ENCODE measurements at regions not wholly inside any gene's neighbourhood (a gene's known extent, or its start where the extent isn't known, plus 50 kb on each side); places are given as distances from the start of the nearest gene placed in this dataset.

DNA sequence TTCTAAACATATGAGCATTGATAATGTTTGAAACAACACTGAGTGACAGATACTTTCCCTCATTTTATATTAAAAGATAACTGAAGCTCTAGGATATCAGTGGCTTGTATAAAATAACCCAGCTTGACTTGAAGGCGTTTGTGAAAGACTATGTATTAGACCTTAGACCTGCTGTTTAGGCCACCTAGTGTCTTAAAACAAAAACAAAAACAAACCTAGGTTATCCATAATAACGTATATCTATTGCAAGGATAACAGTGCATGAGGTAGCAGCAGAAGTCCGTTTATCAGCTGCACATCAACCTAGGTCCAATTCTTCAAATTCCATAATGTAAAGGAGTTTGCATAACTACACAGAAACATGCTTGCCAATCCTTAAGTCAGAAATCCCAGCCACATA lies 79.5 kb upstream of the MAP2 start:
- Histone ChIP-seq H3K4me3 (no peak overlapping the region), H3K9me3 (ENCODE audit: low read depth, low read length) (no peaks in the 10 kb centered on the region), H3K9ac (ENCODE audit: insufficient read length) (no peak overlapping the region), H3K27ac (no peak overlapping the region), H3K36me3 (ENCODE audit: insufficient read depth, low read length) (no peaks in the 10 kb centered on the region)
- TF ChIP-seq FOXP2 (optimal IDR thresholded peaks at IDR 0.05; ENCODE audit: control extremely low read depth, extremely low read length, insufficient read depth) (no peak), POLR2AphosphoS5 (IDR thresholded peaks at IDR 0.05; ENCODE audit: borderline replicate concordance, low read depth, low read length) (no peak), EZH2 (IDR thresholded peaks at IDR 0.05) (no peak)
- no peak for DNase-seq (ENCODE audit: low read depth, low spot score)

- no peaks in the 10 kb centered on the region for H3K9me3 ChIP-seq (ENCODE audit: low read depth, low read length)
- H3K27ac ChIP-seq: peak overlapping the region; percentile 63
- H3K36me3 ChIP-seq (ENCODE audit: insufficient read depth, low read length): no peaks in the 10 kb centered on the region
- no peak overlapping the region for H3K9ac ChIP-seq (ENCODE audit: insufficient read length)
- peak; percentile 34 for DNase-seq (ENCODE audit: low read depth, low spot score)
- TF ChIP-seq FOXP2 (optimal IDR thresholded peaks at IDR 0.05; ENCODE audit: control extremely low read depth, extremely low read length, insufficient read depth) (no peak), POLR2AphosphoS5 (IDR thresholded peaks at IDR 0.05; ENCODE audit: borderline replicate concordance, low read depth, low read length) (no peak), EZH2 (IDR thresholded peaks at IDR 0.05) (no peak)
- peak overlapping the region; percentile 42; the same call in 1 of the 2 replicates for H3K4me3 ChIP-seq
These were observed 75.4 kb upstream of the MAP2 start for GRCh38 chr2:209348433-209348832.

- Histone ChIP-seq H3K9me3 (ENCODE audit: low read depth, low read length) (no peaks in the 10 kb centered on the region), H3K27ac (no peak overlapping the region), H3K4me3 (no peak overlapping the region), H3K9ac (ENCODE audit: insufficient read length) (no peak overlapping the region), H3K36me3 (ENCODE audit: insufficient read depth, low read length) (no peaks in the 10 kb centered on the region)
- no peak for DNase-seq (ENCODE audit: low read depth, low spot score)
- TF ChIP-seq POLR2AphosphoS5 (IDR thresholded peaks at IDR 0.05; ENCODE audit: borderline replicate concordance, low read depth, low read length): no peak
- no peak for TF ChIP-seq EZH2 (IDR thresholded peaks at IDR 0.05)
- no peak for TF ChIP-seq FOXP2 (optimal IDR thresholded peaks at IDR 0.05; ENCODE audit: control extremely low read depth, extremely low read length, insufficient read depth)
These were observed 72.2 kb upstream of the MAP2 start for GRCh38 chr2:209351636-209352035.

DNA sequence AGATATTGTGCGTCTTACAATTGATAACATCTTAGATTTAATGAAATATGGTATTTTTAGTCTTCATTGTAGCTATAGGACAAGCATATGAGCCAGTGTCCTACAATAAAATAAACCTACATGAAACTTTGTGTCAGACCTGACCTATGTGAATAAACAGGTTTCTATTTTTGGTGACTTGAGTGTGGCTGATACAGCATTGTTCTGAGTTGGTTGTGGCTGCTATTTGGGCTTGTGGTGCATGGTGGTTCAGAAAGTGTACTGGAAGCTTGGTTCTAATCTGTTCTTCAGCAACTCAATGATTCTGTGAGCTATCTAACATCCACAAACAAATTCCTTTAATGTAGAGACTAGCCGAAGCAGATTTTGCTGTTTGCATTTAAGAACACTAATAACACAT lies 64.9 kb upstream of the MAP2 start:
- no peaks in the 10 kb centered on the region for H3K36me3 ChIP-seq (ENCODE audit: insufficient read depth, low read length)
- no peaks in the 10 kb centered on the region for H3K9me3 ChIP-seq (ENCODE audit: low read depth, low read length)
- no peak overlapping the region for H3K4me3 ChIP-seq
- TF ChIP-seq EZH2 (IDR thresholded peaks at IDR 0.05) (no peak), POLR2AphosphoS5 (IDR thresholded peaks at IDR 0.05; ENCODE audit: borderline replicate concordance, low read depth, low read length) (no peak), FOXP2 (optimal IDR thresholded peaks at IDR 0.05; ENCODE audit: control extremely low read depth, extremely low read length, insufficient read depth) (no peak)
- H3K9ac ChIP-seq (ENCODE audit: insufficient read length): no peak overlapping the region
- H3K27ac ChIP-seq: no peak overlapping the region
- DNase-seq (ENCODE audit: low read depth, low spot score): no peak

GRCh38 chr2:209367075-209367747 lies 56.6 kb upstream of the MAP2 start:
- no peak for DNase-seq (ENCODE audit: low read depth, low spot score)
- no peak overlapping the region for H3K9ac ChIP-seq (ENCODE audit: insufficient read length)
- no peaks in the 10 kb centered on the region for H3K9me3 ChIP-seq (ENCODE audit: low read depth, low read length)
- no peak overlapping the region for H3K27ac ChIP-seq
- no peaks in the 10 kb centered on the region for H3K36me3 ChIP-seq (ENCODE audit: insufficient read depth, low read length)
- TF ChIP-seq FOXP2 (optimal IDR thresholded peaks at IDR 0.05; ENCODE audit: control extremely low read depth, extremely low read length, insufficient read depth): no peak
- no peak for TF ChIP-seq POLR2AphosphoS5 (IDR thresholded peaks at IDR 0.05; ENCODE audit: borderline replicate concordance, low read depth, low read length)
- no peak for TF ChIP-seq EZH2 (IDR thresholded peaks at IDR 0.05)
- H3K4me3 ChIP-seq: no peak overlapping the region

GRCh38 chr2:209368406-209368805 lies 55.4 kb upstream of the MAP2 start:
- Histone ChIP-seq H3K4me3 (no peak overlapping the region), H3K9me3 (ENCODE audit: low read depth, low read length) (no peaks in the 10 kb centered on the region), H3K27ac (no peak overlapping the region), H3K36me3 (ENCODE audit: insufficient read depth, low read length) (no peaks in the 10 kb centered on the region), H3K9ac (ENCODE audit: insufficient read length) (no peak overlapping the region)
- DNase-seq (ENCODE audit: low read depth, low spot score): no peak
- TF ChIP-seq EZH2 (IDR thresholded peaks at IDR 0.05) (no peak), FOXP2 (optimal IDR thresholded peaks at IDR 0.05; ENCODE audit: control extremely low read depth, extremely low read length, insufficient read depth) (no peak), POLR2AphosphoS5 (IDR thresholded peaks at IDR 0.05; ENCODE audit: borderline replicate concordance, low read depth, low read length) (no peak)

GRCh38 chr2:209368914-209369313 lies 54.9 kb upstream of the MAP2 start:
- no peaks in the 10 kb centered on the region for H3K36me3 ChIP-seq (ENCODE audit: insufficient read depth, low read length)
- H3K27ac ChIP-seq: no peak overlapping the region
- no peak for DNase-seq (ENCODE audit: low read depth, low spot score)
- no peaks in the 10 kb centered on the region for H3K9me3 ChIP-seq (ENCODE audit: low read depth, low read length)
- no peak overlapping the region for H3K9ac ChIP-seq (ENCODE audit: insufficient read length)
- no peak overlapping the region for H3K4me3 ChIP-seq
- TF ChIP-seq FOXP2 (optimal IDR thresholded peaks at IDR 0.05; ENCODE audit: control extremely low read depth, extremely low read length, insufficient read depth): no peak
- no peak for TF ChIP-seq POLR2AphosphoS5 (IDR thresholded peaks at IDR 0.05; ENCODE audit: borderline replicate concordance, low read depth, low read length)
- no peak for TF ChIP-seq EZH2 (IDR thresholded peaks at IDR 0.05)

DNA sequence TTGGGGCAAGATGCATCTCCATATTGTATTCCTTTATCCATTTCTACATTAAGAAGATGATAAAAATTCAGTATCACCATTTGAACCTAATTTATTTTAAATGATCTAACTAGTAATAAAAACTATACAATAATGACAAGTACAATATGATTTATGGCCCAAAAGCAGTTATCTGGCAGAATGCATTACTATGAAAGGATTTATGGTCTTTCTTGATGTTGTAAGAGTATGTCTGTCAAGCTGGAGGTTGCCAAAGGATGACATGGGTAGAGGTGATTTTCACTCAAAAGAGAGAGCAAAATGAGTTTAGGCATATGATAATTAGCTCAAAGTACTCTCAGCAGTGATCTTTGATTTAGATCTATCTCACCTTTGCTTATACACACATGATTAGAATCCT lies 54.2 kb upstream of the MAP2 start:
- H3K9me3 ChIP-seq (ENCODE audit: low read depth, low read length): no peaks in the 10 kb centered on the region
- no peak for DNase-seq (ENCODE audit: low read depth, low spot score)
- no peak for TF ChIP-seq POLR2AphosphoS5 (IDR thresholded peaks at IDR 0.05; ENCODE audit: borderline replicate concordance, low read depth, low read length)
- no peak for TF ChIP-seq EZH2 (IDR thresholded peaks at IDR 0.05)
- TF ChIP-seq FOXP2 (optimal IDR thresholded peaks at IDR 0.05; ENCODE audit: control extremely low read depth, extremely low read length, insufficient read depth): no peak
- no peak overlapping the region for H3K27ac ChIP-seq
- no peak overlapping the region for H3K4me3 ChIP-seq
- H3K9ac ChIP-seq (ENCODE audit: insufficient read length): no peak overlapping the region
- no peaks in the 10 kb centered on the region for H3K36me3 ChIP-seq (ENCODE audit: insufficient read depth, low read length)

DNA sequence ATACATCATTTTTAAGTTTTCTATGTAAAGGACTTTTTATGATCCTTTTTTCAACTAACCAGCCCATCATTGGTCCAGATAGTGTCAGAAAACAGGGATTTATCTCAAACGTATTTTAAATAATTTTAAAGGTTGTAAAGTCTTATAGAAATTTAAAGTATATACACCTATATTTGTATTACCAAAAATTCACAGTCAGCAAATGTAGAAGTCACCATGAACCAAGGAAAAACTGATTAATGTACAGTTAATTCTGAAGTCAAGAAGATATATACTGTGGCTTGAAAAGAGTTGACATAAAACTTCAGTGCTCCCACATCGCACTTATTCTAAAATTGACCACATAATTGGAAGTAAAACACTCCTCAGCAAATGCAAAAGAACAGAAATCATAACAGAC lies 52.4 kb upstream of the MAP2 start:
- DNase-seq (ENCODE audit: low read depth, low spot score): no peak
- no peak overlapping the region for H3K4me3 ChIP-seq
- H3K27ac ChIP-seq: no peak overlapping the region
- no peaks in the 10 kb centered on the region for H3K36me3 ChIP-seq (ENCODE audit: insufficient read depth, low read length)
- H3K9me3 ChIP-seq (ENCODE audit: low read depth, low read length): no peaks in the 10 kb centered on the region
- H3K9ac ChIP-seq (ENCODE audit: insufficient read length): no peak overlapping the region
- TF ChIP-seq POLR2AphosphoS5 (IDR thresholded peaks at IDR 0.05; ENCODE audit: borderline replicate concordance, low read depth, low read length): no peak
- TF ChIP-seq EZH2 (IDR thresholded peaks at IDR 0.05): no peak
- TF ChIP-seq FOXP2 (optimal IDR thresholded peaks at IDR 0.05; ENCODE audit: control extremely low read depth, extremely low read length, insufficient read depth): no peak
